ENCODE measurements at regions not wholly inside any gene's neighbourhood (a gene's known extent, or its start where the extent isn't known, plus 50 kb on each side); places are given as distances from the start of the nearest gene placed in this dataset.

DNA sequence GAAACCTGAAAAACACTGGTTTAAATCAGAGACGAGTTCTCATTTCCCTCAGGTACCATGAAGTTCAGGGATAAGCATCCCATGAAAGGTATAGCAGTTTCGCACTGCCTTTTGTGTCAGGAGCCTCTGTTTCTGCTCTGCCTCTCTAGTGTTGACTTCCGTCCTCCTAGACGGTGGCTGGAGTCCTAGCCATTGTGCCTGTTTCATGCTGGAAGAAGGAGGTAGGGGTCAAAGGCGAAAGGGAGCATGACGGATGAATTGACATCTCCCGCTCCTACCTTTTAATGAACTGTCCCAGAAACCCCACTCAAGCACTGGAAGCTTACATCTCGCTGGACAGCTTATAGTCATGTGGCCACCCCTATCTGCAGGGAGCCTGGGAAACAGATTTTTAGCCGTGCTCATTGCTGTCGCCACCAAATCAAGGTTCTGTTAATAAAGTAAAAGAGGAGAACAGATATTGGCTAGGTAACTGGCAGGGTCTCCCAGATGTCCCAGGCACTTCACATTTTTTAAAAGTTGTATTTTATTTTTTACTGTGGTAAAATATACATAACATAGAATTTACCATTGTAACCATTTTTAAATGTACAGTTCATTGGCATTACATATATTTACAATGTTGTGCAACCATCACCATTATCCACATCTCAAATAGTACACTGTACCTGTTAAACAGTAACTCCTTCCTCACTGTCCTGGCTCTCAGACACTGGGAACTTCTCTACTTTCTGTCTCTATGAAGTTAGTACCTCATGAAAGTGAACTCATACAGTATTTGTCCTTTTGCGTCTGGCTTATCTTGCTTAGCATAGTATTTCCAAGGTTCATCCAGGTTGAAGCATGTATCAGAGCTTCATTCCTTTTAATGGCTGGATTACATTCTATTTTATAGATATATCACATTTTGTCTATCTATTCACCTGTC, 55.0 kb upstream of the CTLA4 start:
- ChIA-PET POLR2A (no interaction called here), CTCF (interaction anchor here (0.7 to 1.0 kb wide), 2 partner anchors 10 to 1224 kb away, joined by 3 to 4 read pairs; no protein-coding TSS in a partner anchor)
- TF ChIP-seq SUZ12 (IDR thresholded peaks at IDR 0.05) (no peak), ARNT (IDR thresholded peaks at IDR 0.05) (no peak), BHLHE40 (IDR thresholded peaks at IDR 0.05; ENCODE audit: borderline replicate concordance) (no peak), NFRKB (IDR thresholded peaks at IDR 0.05) (no peak), CTBP1 (IDR thresholded peaks at IDR 0.05; ENCODE audit: borderline replicate concordance) (no peak), SP1 (IDR thresholded peaks at IDR 0.05) (no peak), ZNF384 (IDR thresholded peaks at IDR 0.05) (no peak), FOXK2 (IDR thresholded peaks at IDR 0.05) (no peak), LEF1 (IDR thresholded peaks at IDR 0.05; ENCODE audit: borderline replicate concordance) (no peak), L3MBTL2 (conservative IDR thresholded peaks at IDR 0.05) (no peak), FOXA1 (IDR thresholded peaks at IDR 0.05) (no peak), PKNOX1 (IDR thresholded peaks at IDR 0.05) (no peak), TARDBP (IDR thresholded peaks at IDR 0.05) (no peak), ELF4 (IDR thresholded peaks at IDR 0.05) (no peak), FOXM1 (IDR thresholded peaks at IDR 0.05; ENCODE audit: borderline replicate concordance) (no peak), HDGF (IDR thresholded peaks at IDR 0.05; ENCODE audit: borderline replicate concordance) (no peak)
- no peak for DNase-seq (ENCODE audit: extremely low spot score)

GRCh38 chr2:203813684-203814083, 53.9 kb upstream of the CTLA4 start:
- TF ChIP-seq ELF4 (IDR thresholded peaks at IDR 0.05): no peak
- TF ChIP-seq BHLHE40 (IDR thresholded peaks at IDR 0.05; ENCODE audit: borderline replicate concordance): no peak
- TF ChIP-seq L3MBTL2 (conservative IDR thresholded peaks at IDR 0.05): no peak
- TF ChIP-seq ARNT (IDR thresholded peaks at IDR 0.05): no peak
- TF ChIP-seq ZNF384 (IDR thresholded peaks at IDR 0.05): no peak
- no peak for TF ChIP-seq FOXM1 (IDR thresholded peaks at IDR 0.05; ENCODE audit: borderline replicate concordance)
- no peak for TF ChIP-seq NFRKB (IDR thresholded peaks at IDR 0.05)
- no peak for TF ChIP-seq LEF1 (IDR thresholded peaks at IDR 0.05; ENCODE audit: borderline replicate concordance)
- TF ChIP-seq FOXA1 (IDR thresholded peaks at IDR 0.05): no peak
- TF ChIP-seq SP1 (IDR thresholded peaks at IDR 0.05): no peak
- TF ChIP-seq TARDBP (IDR thresholded peaks at IDR 0.05): no peak
- no peak for TF ChIP-seq SUZ12 (IDR thresholded peaks at IDR 0.05)
- no peak for TF ChIP-seq HDGF (IDR thresholded peaks at IDR 0.05; ENCODE audit: borderline replicate concordance)
- no peak for TF ChIP-seq CTBP1 (IDR thresholded peaks at IDR 0.05; ENCODE audit: borderline replicate concordance)
- no peak for TF ChIP-seq FOXK2 (IDR thresholded peaks at IDR 0.05)
- no peak for TF ChIP-seq PKNOX1 (IDR thresholded peaks at IDR 0.05)
- POLR2A ChIA-PET: no interaction called here
- no peak for DNase-seq (ENCODE audit: extremely low spot score)
- CTCF ChIA-PET: interaction anchor here (0.7 to 1.0 kb wide), 2 partner anchors 9 to 1225 kb away, joined by 3 to 4 read pairs; no protein-coding TSS in a partner anchor

- ChIA-PET POLR2A (no interaction called here), CTCF (interaction anchor here (0.7 to 1.6 kb wide), 10 partner anchors 9 to 1226 kb away, joined by 3 to 4 read pairs (median 4); no protein-coding TSS in a partner anchor)
- TF ChIP-seq NFRKB (IDR thresholded peaks at IDR 0.05) (no peak), LEF1 (IDR thresholded peaks at IDR 0.05; ENCODE audit: borderline replicate concordance) (no peak), SUZ12 (IDR thresholded peaks at IDR 0.05) (no peak), SP1 (IDR thresholded peaks at IDR 0.05) (no peak), BHLHE40 (IDR thresholded peaks at IDR 0.05; ENCODE audit: borderline replicate concordance) (no peak), ZNF384 (IDR thresholded peaks at IDR 0.05) (no peak), ARNT (IDR thresholded peaks at IDR 0.05) (no peak), FOXM1 (IDR thresholded peaks at IDR 0.05; ENCODE audit: borderline replicate concordance) (no peak), L3MBTL2 (conservative IDR thresholded peaks at IDR 0.05) (no peak), ELF4 (IDR thresholded peaks at IDR 0.05) (no peak), TARDBP (IDR thresholded peaks at IDR 0.05) (no peak), FOXA1 (IDR thresholded peaks at IDR 0.05) (no peak), FOXK2 (IDR thresholded peaks at IDR 0.05) (no peak), PKNOX1 (IDR thresholded peaks at IDR 0.05) (no peak), CTBP1 (IDR thresholded peaks at IDR 0.05; ENCODE audit: borderline replicate concordance) (no peak), HDGF (IDR thresholded peaks at IDR 0.05; ENCODE audit: borderline replicate concordance) (no peak)
- DNase-seq (ENCODE audit: extremely low spot score): peak; percentile 78
These were observed 52.7 kb upstream of the CTLA4 start for GRCh38 chr2:203814661-203815540.

DNA sequence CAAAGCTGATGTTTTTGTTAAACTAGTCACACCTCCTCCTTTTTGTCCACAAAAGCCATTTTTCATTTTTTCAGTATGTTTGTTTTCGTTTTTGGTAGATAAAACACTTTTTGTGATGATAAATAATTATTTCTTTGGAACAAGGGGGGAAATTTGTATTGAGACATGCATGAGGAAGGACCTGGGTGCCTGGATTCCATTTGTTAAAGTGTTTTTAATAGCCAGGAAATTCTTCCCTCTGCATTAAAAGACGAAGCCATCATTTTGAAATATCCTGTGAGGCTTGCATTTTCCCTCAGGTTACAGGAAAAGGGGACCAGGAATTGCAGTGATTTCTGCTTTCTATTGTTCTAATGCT, 52.1 kb upstream of the CTLA4 start:
- no peak for TF ChIP-seq L3MBTL2 (conservative IDR thresholded peaks at IDR 0.05)
- no peak for TF ChIP-seq TARDBP (IDR thresholded peaks at IDR 0.05)
- no peak for TF ChIP-seq HDGF (IDR thresholded peaks at IDR 0.05; ENCODE audit: borderline replicate concordance)
- TF ChIP-seq FOXK2 (IDR thresholded peaks at IDR 0.05): no peak
- no peak for TF ChIP-seq SP1 (IDR thresholded peaks at IDR 0.05)
- TF ChIP-seq ZNF384 (IDR thresholded peaks at IDR 0.05): no peak
- TF ChIP-seq SUZ12 (IDR thresholded peaks at IDR 0.05): no peak
- no peak for TF ChIP-seq NFRKB (IDR thresholded peaks at IDR 0.05)
- TF ChIP-seq ARNT (IDR thresholded peaks at IDR 0.05): no peak
- no peak for TF ChIP-seq PKNOX1 (IDR thresholded peaks at IDR 0.05)
- no peak for TF ChIP-seq BHLHE40 (IDR thresholded peaks at IDR 0.05; ENCODE audit: borderline replicate concordance)
- TF ChIP-seq ELF4 (IDR thresholded peaks at IDR 0.05): no peak
- TF ChIP-seq FOXM1 (IDR thresholded peaks at IDR 0.05; ENCODE audit: borderline replicate concordance): no peak
- no peak for TF ChIP-seq CTBP1 (IDR thresholded peaks at IDR 0.05; ENCODE audit: borderline replicate concordance)
- TF ChIP-seq FOXA1 (IDR thresholded peaks at IDR 0.05): no peak
- CTCF ChIA-PET: interaction anchor here (0.7 to 1.6 kb wide), 5 partner anchors 11 to 905 kb away, joined by 3 to 4 read pairs (median 4); no protein-coding TSS in a partner anchor
- DNase-seq (ENCODE audit: extremely low spot score): no peak
- POLR2A ChIA-PET: no interaction called here

All from HEK293T (cell line).